Left cardiac atrium (tissue), 4 donors: ENCODE measurements at regions not wholly inside any gene's neighbourhood (a gene's known extent, or its start where the extent isn't known, plus 50 kb on each side); places are given as distances from the start of the nearest gene placed in this dataset.

Experiments used
- ATAC-seq, 2 donors: fragments of 200-7000 bp; cut with Tn5 transposase; one replicate each; pipeline ENCODE4 v1.9.1; 2020; ENCODE audit warnings: mild to moderate bottlenecking in 2 of 2, moderate library complexity in 2 of 2
- DNase-seq: peaks from one replicate; pipeline ENCODE4 v3.0.0-alpha.2; 2020
- intact Hi-C, 2 donors: fragments of 100-400 bp; cut with DNase I; formaldehyde crosslinking; loops; one replicate each; pipeline versions ENCODE4 v1.14.1 to v1.15.1; 2022 to 2023
- donor health status: DM: no; HTN: yes; CAD: no.
- donor health status: DM: no; HTN: yes; CAD: no; lungs with severe emphysema.
- donor health status: DM: yes; HTN: yes; CAD: no.
- donor health status: Dilated cardiomyopathy.

GRCh38 chr2:191738003-191738402, 60.1 kb downstream of the NABP1 start:
- no peak for ATAC-seq
- intact Hi-C loops = no loop called here

DNA sequence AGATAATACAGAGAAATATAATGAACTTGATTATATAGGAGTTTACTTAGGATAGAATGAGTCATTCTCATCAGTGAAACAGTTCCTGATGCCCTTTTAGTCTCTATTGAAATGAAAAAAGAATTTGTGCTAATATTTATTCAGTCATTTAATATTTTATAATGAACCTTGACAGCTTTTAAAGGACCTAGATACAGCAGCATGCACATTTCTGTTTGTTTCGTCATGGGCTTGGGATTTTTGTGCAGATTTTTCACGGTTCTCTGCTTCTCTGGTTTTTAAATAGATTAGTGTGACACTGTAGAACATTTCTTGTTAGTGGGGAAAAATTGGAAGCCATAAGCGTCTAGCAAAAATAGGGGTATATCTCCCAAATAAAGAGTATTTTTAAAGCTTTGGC, 60.7 kb downstream of the NABP1 start:
- intact Hi-C loops = no loop called here
- DNase-seq (no peak), ATAC-seq (no peak)

More at GRCh38 chr2:191738003-191738402, 60.1 kb downstream of the NABP1 start:
- no peak for DNase-seq

DNA sequence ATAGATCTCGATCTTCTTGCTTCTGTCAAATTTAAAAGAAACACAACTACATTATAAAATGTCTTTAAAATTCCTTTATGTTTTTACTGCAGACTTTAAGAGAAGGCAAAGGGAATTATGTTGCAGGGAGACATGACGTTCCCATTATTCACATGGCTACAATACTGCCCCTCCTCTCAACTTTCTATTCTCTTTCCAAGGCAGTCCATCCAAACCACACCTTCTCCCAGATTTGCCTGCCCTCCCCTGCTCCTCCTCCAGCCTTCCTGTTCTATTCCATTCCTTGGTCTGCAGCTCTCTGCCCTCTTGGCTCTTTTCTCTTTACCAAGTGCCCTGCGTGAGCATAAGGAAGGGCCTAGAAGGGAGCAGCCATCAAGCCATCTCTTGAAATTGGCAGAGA, 61.3 kb downstream of the NABP1 start:
- no peak for DNase-seq
- no peak for ATAC-seq
- intact Hi-C loops = no loop called here

GRCh38 chr2:191740016-191740419, 62.1 kb downstream of the NABP1 start:
- intact Hi-C loops = no loop called here
- DNase-seq (no peak), ATAC-seq (no peak)

GRCh38 chr2:191740759-191741158, 62.8 kb downstream of the NABP1 start:
- no peak for ATAC-seq
- DNase-seq = no peak
- intact Hi-C loops = no loop called here

DNA sequence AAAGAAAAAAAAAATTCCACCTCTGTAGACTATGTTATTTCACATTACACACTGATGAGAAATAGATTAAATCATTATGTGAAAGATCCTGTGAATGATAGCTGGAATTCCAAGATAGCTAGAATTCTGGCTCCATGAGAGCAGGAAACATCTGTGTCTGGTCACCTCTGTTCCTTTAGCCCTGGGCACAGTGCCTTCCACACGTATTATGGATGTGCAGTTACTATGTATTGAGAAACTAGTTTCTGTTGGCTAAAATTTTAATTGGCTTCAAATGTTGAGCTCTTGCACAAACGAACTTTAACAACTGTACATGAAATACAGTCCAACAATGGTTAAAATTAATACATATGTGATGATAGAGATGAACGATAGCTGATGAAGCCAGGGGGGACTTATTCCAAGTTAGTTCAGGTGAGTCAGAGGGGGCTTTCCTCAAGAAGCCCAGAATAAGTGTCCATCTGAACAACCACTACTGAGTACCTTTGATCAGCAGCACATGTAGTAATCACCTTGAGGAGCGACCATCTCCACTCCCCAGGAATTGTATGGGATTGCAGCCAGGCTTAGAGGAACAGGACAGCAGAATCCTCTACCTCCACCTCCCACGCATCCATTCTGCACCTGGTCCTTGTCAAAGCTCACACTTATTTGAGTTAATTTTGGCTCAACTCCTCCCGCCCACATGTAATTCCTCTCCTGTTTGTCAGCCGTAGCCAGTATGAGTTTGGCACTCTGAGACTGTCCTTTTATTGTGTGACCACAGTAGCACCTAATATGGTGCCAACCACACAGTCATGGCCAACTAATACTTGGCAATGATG, 68.6 kb downstream of the NABP1 start:
- ATAC-seq = peak; percentile 67 to 79
- DNase-seq = peak; percentile 21
- intact Hi-C loops = no loop called here

GRCh38 chr2:191747170-191747530, 69.2 kb downstream of the NABP1 start:
- DNase-seq = no peak
- intact Hi-C loops = no loop called here
- ATAC-seq = peak in 1 of 2 donors; percentile 15

GRCh38 chr2:191748059-191748461, 70.1 kb downstream of the NABP1 start:
- intact Hi-C loops = no loop called here
- peak in 1 of 2 donors; percentile 49 for ATAC-seq
- DNase-seq = no peak

- ATAC-seq = peak; percentile 27 to 38
- intact Hi-C loops = no loop called here
- no peak for DNase-seq
These were observed 70.7 kb downstream of the NABP1 start for GRCh38 chr2:191748528-191749180.

GRCh38 chr2:191749181-191749540, 71.2 kb downstream of the NABP1 start:
- no peak for ATAC-seq
- intact Hi-C loops = no loop called here

GRCh38 chr2:191754103-191754502, 76.2 kb downstream of the NABP1 start:
- intact Hi-C loops = no loop called here
- no peak for DNase-seq
- no peak for ATAC-seq

More at GRCh38 chr2:191749181-191749540, 71.2 kb downstream of the NABP1 start:
- no peak for DNase-seq

GRCh38 chr2:191756761-191757160, 78.8 kb downstream of the NABP1 start:
- intact Hi-C loops = no loop called here
- DNase-seq (no peak), ATAC-seq (peak in 1 of 2 donors; percentile 19)

DNA sequence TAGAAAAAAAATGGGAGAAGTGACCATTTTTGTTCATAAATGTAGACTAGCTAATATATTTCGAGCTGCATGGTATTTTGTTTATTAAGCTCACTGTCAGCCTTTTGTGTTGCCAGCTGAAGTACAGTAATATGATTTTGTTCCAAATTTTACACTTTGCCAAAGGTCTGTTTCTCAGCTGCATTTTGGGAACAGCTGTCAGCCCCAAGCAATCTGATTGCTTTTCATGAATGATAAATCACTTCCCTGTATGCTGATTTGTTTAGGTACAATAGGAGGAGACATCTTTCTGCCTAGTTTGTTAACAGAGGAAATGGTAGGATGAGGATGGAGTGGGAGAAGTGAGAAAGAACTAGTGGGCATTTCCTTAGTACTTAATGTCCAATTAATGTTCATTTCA, 79.3 kb downstream of the NABP1 start:
- no peak for DNase-seq
- intact Hi-C loops = no loop called here
- no peak for ATAC-seq

DNA sequence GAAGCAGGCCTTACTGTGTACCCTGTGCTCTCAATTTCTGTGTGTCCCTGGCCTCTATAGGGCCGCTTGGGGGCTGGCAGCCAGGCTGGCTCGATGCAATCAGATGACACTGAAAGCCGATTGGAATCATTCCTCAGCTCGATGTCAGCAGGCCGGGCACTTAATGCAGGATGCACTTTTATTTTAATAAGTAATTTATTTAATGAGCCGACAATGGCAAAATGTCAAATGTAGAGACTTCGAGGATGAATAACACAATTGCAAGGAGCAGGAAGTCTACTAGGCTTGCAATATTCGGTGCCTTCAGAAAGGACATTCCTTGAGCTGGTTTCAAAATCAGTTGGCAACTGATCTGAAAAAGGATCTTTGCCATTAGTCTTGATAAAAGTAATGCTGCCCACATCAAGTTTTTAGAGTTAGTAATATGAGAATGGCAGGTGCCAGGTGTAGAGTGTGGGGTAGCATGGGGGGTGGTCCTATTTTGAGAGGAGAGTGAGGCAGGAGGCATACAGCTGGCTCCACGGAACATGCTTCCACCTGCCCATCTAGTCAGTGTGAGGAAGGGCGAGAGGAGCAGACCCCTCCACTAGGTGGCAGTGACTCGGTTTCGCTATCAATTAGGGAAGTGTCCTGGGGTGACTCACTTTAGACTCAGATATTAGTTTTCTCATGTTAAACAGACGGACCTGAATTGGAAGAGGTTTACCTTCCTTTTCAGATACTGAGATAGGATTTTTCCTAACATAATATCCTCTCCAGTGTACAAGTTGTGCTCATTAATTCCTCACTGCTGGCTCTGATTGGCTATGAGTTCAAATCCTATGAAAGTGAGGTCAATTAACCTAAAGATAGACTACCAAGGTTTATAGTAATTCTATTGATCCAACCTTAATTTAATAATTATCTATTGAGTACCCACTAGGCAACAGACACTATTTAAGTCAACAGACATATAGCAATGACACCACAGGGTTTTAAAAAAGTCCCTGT, 80.9 kb downstream of the NABP1 start:
- ATAC-seq (peak; percentile 61 to 70), DNase-seq (peak; percentile 23)
- intact Hi-C loops = no loop called here

DNA sequence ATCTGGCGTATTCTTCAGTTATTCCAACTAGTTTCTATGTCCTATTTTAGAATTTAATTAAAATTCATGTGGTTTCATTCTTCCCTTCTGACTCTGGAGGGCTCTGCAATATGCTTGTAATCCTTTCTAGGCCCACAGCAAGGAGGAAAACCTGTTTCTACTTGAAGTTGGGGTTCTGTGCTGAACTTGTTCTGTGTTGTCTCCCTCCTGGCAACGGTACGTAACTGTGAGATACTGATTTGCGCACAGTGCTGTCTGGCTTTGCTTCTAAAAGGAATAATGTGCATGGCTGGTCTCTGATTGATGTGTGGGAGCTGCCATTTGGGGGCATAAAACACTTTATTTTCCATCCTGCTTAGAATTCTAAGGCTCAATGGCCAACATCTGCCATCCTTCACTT, 81.7 kb downstream of the NABP1 start:
- DNase-seq = no peak
- ATAC-seq = no peak
- intact Hi-C loops = no loop called here

DNA sequence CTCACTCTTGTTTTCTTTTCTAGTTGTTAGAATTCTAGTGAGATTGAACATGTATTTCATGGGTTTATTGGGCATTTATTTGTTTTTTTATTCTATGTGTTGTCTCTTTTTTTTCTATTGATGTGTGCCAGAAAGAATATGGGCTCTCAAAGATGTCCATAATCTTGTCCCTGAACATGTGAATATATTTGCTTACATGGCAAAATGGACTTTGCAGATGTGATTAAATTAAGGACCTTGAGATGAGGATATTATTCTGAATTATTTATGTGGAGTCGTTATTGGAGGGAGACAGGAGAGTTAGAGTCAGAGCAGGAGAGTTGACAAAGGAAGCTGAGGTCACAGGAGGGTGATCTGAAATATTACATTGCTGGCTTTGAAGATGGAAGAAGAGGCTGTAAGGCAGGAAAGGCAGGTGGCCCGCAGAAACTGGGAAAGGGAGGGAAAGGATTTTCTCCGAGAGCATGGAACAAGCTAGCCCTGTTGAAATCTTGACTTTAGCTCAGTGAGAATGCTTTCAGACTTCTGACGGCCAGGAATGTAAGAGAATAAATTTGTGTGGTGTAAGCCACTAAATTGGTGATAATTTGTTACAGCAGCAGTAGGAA, 82.8 kb downstream of the NABP1 start:
- no peak for ATAC-seq
- intact Hi-C loops = no loop called here
- DNase-seq = no peak

DNA sequence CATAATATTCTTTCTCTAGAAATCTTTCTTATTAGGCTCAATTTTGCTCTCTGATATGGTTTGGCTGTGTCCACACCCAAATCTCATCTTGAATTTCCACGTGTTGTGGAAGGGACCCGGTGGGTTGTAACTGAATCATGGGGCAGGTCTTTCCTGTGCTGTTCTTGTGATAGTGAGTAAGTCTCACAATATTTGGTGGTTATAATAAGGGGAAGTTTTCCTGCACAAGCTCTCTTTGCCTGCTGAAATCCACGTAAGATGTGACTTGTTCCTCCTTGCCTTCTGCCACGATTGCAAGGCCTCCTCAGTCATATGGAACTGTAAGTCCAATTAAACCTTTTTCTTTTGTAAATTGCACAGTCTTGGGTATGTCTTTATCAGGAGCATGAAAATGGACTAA, 73.8 kb downstream of the CAVIN2 start:
- no peak for ATAC-seq
- DNase-seq = no peak
- intact Hi-C loops = no loop called here

GRCh38 chr2:191777351-191777750, 69.5 kb downstream of the CAVIN2 start:
- DNase-seq = no peak
- no peak for ATAC-seq
- intact Hi-C loops = no loop called here

GRCh38 chr2:191778041-191778440, 68.8 kb downstream of the CAVIN2 start:
- ATAC-seq = no peak
- intact Hi-C loops = no loop called here
- DNase-seq = no peak
